Ramos (cell line): ENCODE measurements at regions not wholly inside any gene's neighbourhood (a gene's known extent, or its start where the extent isn't known, plus 50 kb on each side); places are given as distances from the start of the nearest gene placed in this dataset.

Experiments
- in situ Hi-C: fragments of 300-500 bp; cut with MboI; formaldehyde crosslinking; loops from one replicate; pipeline ENCODE4 v1.14.3; 2022; ENCODE audit warnings: low sequenced_read_pairs; ENCODE audit not compliant: unreplicated experiment

- in situ Hi-C loops: no loop called here
These were observed 456.3 kb upstream of the RGS6 start for GRCh38 chr14:71475916-71476315.

- in situ Hi-C loops: no loop called here
These were observed 453.7 kb upstream of the RGS6 start for GRCh38 chr14:71478542-71478941.

GRCh38 chr14:71481021-71481654 is 451.1 kb upstream of the RGS6 start:
- in situ Hi-C loops: no loop called here

- in situ Hi-C loops: no loop called here
These were observed 449.6 kb upstream of the RGS6 start for GRCh38 chr14:71482671-71483070.

- in situ Hi-C loops: no loop called here
These were observed 449.1 kb upstream of the RGS6 start for GRCh38 chr14:71483154-71483553.

- in situ Hi-C loops: no loop called here
These were observed 446.4 kb upstream of the RGS6 start for GRCh38 chr14:71485833-71486232.

- in situ Hi-C loops: no loop called here
These were observed 445.9 kb upstream of the RGS6 start for GRCh38 chr14:71486279-71486678.

- in situ Hi-C loops: no loop called here
These were observed 444.8 kb upstream of the RGS6 start for GRCh38 chr14:71487449-71487848.

GRCh38 chr14:71487941-71488340 is 444.3 kb upstream of the RGS6 start:
- in situ Hi-C loops: no loop called here

- in situ Hi-C loops: no loop called here
These were observed 443.5 kb upstream of the RGS6 start for GRCh38 chr14:71488703-71489191.

- in situ Hi-C loops: no loop called here
These were observed 442.5 kb upstream of the RGS6 start for GRCh38 chr14:71489742-71490141.

GRCh38 chr14:71491931-71492330 is 440.3 kb upstream of the RGS6 start:
- in situ Hi-C loops: no loop called here

GRCh38 chr14:71492346-71492745 is 439.9 kb upstream of the RGS6 start:
- in situ Hi-C loops: no loop called here

- in situ Hi-C loops: no loop called here
These were observed 434.6 kb upstream of the RGS6 start for GRCh38 chr14:71497645-71498086.

GRCh38 chr14:71498212-71498611 is 434.0 kb upstream of the RGS6 start:
- in situ Hi-C loops: no loop called here

GRCh38 chr14:71499018-71499417 is 433.2 kb upstream of the RGS6 start:
- in situ Hi-C loops: no loop called here

GRCh38 chr14:71507681-71508080 is 424.5 kb upstream of the RGS6 start:
- in situ Hi-C loops: no loop called here

GRCh38 chr14:71508901-71509300 is 423.3 kb upstream of the RGS6 start:
- in situ Hi-C loops: no loop called here

GRCh38 chr14:71511152-71511551 is 421.1 kb upstream of the RGS6 start:
- in situ Hi-C loops: no loop called here

- in situ Hi-C loops: no loop called here
These were observed 417.0 kb upstream of the RGS6 start for GRCh38 chr14:71514941-71515919.
